Stimulated activated CD4-positive, alpha-beta T cell treated with anti-CD3 and anti-CD28 coated beads, Interleukin-15, amount 100 ng/mL, for 48 hours (primary cell): ENCODE measurements at regions not wholly inside any gene's neighbourhood (a gene's known extent, or its start where the extent isn't known, plus 50 kb on each side); places are given as distances from the start of the nearest gene placed in this dataset.

ENCODE experiments used
- DNase-seq, 2 donors: peaks; one replicate each; pipeline ENCODE4 v3.0.0-alpha.2; 2020; ENCODE audit warnings: low read depth in 2 of 2

GRCh38 chr16:79444572-79444971 is 156.0 kb downstream of the MAF start:
- no peak for DNase-seq

- DNase-seq = no peak
Observed at GRCh38 chr16:79439901-79440300, 160.6 kb downstream of the MAF start.

- DNase-seq = no peak
Observed at GRCh38 chr16:79437764-79438751, 162.5 kb downstream of the MAF start.

- no peak for DNase-seq
Observed at GRCh38 chr16:79436885-79437284, 163.7 kb downstream of the MAF start.

- DNase-seq = no peak
Observed at GRCh38 chr16:79434771-79435170, 165.8 kb downstream of the MAF start.

- no peak for DNase-seq
Observed at GRCh38 chr16:79434092-79434491, 166.4 kb downstream of the MAF start.

- DNase-seq = no peak
Observed at GRCh38 chr16:79431923-79432322, 168.6 kb downstream of the MAF start.

GRCh38 chr16:79430191-79430678 is 170.3 kb downstream of the MAF start:
- no peak for DNase-seq

DNA sequence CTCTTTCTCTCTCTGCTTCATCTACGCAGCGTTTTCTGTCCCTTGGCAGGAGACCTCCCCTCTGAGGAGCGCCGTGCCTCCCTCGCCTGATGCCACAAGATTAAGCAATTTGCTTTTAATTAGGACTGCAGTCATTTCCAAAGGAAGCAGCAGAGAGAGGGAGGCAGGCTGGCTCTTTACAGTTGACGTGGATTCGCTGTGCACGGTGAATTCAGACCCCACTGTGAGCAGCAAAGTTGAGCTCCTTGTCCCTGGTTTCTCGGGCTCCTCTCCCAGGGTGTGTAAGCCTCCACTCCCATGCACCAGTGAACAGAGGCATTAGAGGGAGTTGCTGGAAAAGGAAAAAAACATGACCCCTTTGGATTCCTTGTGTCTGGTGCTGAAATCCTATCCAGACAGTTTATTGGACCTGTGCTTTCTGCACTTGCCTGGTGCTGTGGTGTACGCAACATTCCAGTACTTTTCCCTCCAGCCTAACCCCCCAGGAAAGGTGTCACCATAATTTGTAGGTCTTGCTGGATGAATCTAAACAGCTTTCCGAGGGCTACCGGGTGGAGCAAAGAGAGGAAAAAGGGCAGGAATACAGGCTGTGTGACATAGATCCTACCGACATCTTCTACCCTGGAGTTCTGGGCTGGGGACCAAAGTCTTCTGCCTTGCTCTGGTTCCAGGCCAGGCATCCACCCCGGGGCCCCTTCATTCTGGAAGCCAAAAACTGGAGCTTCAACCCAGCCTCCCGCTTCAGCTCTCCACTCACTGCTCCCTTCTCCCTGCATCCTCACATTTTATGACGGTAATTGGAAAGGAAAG is 171.0 kb downstream of the MAF start:
- DNase-seq = no peak

- no peak for DNase-seq
Observed at GRCh38 chr16:79426663-79427062, 173.9 kb downstream of the MAF start.

GRCh38 chr16:79422064-79422463 is 178.5 kb downstream of the MAF start:
- no peak for DNase-seq

GRCh38 chr16:79421126-79421525 is 179.4 kb downstream of the MAF start:
- no peak for DNase-seq

DNA sequence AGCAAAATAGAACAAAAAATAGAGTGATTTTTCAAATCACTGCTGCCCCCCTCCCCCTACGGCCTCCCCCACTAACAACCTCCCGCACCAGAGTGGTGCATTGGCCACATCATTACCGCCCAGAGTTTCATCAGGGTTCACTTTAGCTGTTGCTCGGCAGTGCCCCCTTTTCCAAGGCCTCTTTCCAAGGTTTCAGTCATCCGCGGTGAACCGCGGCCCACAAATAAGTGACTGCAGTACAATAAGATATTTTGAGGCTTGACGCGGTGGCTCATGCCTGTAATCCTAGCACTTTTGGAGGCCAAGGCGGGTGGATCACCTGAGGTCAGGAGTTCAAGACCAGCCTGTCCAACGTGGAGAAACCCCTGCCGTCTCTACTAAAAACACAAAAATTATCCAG is 180.0 kb downstream of the MAF start:
- no peak for DNase-seq

DNA sequence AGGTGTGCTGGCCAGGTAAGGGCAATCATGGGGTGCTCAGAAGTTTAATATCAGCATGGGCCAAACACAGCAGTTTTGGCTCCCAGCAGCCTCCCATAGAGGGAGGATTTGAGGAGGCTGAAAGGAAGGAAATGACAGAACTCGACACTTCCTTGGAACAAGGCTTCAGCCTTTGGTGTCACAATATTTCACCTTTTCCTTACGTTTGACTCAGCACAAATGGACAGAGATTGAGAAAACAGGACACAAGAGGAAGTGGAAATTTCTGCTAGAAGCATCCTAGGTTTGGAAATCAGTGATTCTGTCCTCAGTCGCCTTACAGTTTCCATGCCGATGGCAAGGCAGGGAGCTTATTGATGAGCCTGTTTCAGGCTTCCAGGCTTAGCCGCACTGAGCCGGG is 181.4 kb downstream of the MAF start:
- no peak for DNase-seq

- no peak for DNase-seq
Observed at GRCh38 chr16:79417601-79418008, 182.9 kb downstream of the MAF start.

GRCh38 chr16:79415983-79416640 is 184.4 kb downstream of the MAF start:
- DNase-seq = no peak

GRCh38 chr16:79412783-79413225 is 187.7 kb downstream of the MAF start:
- no peak for DNase-seq

- no peak for DNase-seq
Observed at GRCh38 chr16:79411805-79412204, 188.7 kb downstream of the MAF start.

GRCh38 chr16:79411357-79411756 is 189.2 kb downstream of the MAF start:
- DNase-seq = no peak

- DNase-seq = no peak
Observed at GRCh38 chr16:79409978-79410377, 190.6 kb downstream of the MAF start.

DNA sequence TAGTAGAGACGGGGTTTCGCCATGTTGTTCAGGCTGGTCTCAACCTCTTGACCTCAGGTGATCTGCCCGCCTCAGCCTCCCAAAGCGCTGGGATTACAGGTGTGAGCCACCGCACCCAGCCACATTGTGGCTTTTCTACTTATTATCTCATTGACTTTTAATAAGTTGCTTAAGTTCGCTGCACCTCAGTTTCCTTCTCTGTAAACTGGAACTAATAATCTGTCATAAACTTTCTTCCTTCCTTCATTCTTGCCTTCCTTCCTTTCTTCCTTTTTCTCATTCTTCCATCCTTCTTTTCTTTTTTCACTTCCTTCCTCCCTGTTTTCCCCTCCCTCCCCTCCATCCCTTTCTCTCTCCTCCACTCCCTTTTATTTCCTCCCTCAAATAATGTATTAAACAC is 192.2 kb downstream of the MAF start:
- no peak for DNase-seq
